ENCODE measurements at regions not wholly inside any gene's neighbourhood (a gene's known extent, or its start where the extent isn't known, plus 50 kb on each side); places are given as distances from the start of the nearest gene placed in this dataset.

DNA sequence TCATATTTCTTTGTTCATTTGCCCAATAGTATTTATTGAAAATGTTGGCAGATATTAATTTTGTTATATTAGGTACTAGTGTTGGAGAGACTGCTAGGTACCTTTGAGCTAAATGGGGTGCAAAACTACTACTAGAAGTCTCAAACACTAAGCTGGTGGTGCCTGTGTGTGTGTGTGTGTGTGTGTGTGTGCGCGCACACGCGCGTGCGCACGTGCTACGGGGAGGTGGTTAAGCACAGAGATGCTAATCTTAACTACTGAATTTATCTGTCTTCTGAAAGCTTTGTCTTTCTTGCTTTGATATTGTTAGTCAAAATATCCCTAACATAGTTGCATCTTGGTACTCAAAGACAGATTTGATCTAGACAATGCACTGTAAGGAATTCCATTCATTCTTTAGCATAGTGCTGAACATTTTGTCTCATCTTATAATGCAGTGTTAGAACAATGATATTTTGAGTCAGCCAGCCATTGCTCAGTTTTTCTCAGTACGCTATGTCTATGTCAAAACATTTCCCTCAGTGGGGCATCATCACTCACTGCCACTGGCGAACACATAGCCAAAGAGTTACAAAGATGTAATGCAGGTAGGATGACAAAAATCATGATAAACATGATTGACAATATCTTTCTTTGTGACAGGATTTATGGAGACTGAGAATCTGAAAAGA is 396.0 kb upstream of the RGPD4 start:
- H3K27ac Mint-ChIP-seq, result no peak overlapping the region
- no peaks in the 10 kb centered on the region for H3K4me1 Mint-ChIP-seq
- no peak overlapping the region for H3K4me3 Mint-ChIP-seq
- no peaks in the 10 kb centered on the region for H3K27me3 Mint-ChIP-seq (ENCODE audit: low read depth, poor library complexity)
- TF ChIP-seq, protein P1, sequence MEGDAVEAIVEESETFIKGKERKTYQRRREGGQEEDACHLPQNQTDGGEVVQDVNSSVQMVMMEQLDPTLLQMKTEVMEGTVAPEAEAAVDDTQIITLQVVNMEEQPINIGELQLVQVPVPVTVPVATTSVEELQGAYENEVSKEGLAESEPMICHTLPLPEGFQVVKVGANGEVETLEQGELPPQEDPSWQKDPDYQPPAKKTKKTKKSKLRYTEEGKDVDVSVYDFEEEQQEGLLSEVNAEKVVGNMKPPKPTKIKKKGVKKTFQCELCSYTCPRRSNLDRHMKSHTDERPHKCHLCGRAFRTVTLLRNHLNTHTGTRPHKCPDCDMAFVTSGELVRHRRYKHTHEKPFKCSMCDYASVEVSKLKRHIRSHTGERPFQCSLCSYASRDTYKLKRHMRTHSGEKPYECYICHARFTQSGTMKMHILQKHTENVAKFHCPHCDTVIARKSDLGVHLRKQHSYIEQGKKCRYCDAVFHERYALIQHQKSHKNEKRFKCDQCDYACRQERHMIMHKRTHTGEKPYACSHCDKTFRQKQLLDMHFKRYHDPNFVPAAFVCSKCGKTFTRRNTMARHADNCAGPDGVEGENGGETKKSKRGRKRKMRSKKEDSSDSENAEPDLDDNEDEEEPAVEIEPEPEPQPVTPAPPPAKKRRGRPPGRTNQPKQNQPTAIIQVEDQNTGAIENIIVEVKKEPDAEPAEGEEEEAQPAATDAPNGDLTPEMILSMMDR (IDR thresholded peaks at IDR 0.05), result no peak
- DNase-seq, result no peak
- no peaks in the 10 kb centered on the region for H3K36me3 Mint-ChIP-seq (ENCODE audit: low read depth)
- H3K9me3 Mint-ChIP-seq, result peaks cover 16% of the 10 kb centered on the region

DNA sequence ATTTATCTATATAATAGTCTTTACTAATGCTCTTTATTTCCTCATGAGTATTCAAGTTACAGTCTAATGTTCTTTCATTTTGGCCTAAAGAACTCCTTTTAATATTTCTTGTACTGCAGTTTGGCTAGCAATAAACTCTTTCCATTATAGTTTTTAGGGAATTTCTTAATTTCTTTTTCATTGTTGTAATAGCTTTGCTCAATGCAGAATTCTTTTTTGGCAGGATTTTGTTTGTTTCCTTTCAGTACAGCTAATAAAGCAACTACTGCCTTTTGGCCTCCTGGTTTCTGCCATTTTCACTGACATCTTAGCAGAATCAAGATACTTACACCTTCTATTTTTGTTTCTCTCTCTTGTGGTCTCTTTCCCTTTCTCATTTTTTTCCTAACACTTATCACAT is 390.4 kb upstream of the RGPD4 start:
- H3K4me3 Mint-ChIP-seq, result no peak overlapping the region
- no peak for DNase-seq
- H3K27ac Mint-ChIP-seq, result peak overlapping the region; percentile 17
- peaks cover 3% of the 10 kb centered on the region for H3K27me3 Mint-ChIP-seq (ENCODE audit: low read depth, poor library complexity)
- H3K4me1 Mint-ChIP-seq, result no peaks in the 10 kb centered on the region
- H3K36me3 Mint-ChIP-seq (ENCODE audit: low read depth), result no peaks in the 10 kb centered on the region
- no peaks in the 10 kb centered on the region for H3K9me3 Mint-ChIP-seq
- TF ChIP-seq, protein P1 (IDR thresholded peaks at IDR 0.05), result no peak

DNA sequence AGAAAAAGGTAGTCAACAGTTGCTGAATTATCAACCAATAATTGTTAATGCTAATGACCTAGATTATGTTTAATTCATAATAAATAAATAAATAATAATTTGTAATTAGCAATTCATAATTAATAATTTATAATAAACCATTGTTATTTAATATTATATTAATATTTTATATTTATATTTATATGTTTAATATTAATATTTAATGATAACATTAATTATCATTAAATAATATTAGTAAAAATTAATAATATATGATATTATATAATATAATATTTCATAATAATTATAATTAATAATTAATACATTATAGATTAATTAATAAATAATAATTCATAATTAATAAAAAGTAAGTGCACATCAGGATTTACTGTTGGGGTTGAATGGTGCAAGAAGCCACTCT is 389.4 kb upstream of the RGPD4 start:
- H3K36me3 Mint-ChIP-seq (ENCODE audit: low read depth), result no peaks in the 10 kb centered on the region
- TF ChIP-seq, protein P1 (IDR thresholded peaks at IDR 0.05), result no peak
- no peak overlapping the region for H3K27ac Mint-ChIP-seq
- H3K9me3 Mint-ChIP-seq, result no peaks in the 10 kb centered on the region
- no peak overlapping the region for H3K4me3 Mint-ChIP-seq
- DNase-seq, result no peak
- H3K4me1 Mint-ChIP-seq, result no peaks in the 10 kb centered on the region
- H3K27me3 Mint-ChIP-seq (ENCODE audit: low read depth, poor library complexity), result peaks cover 6% of the 10 kb centered on the region

DNA sequence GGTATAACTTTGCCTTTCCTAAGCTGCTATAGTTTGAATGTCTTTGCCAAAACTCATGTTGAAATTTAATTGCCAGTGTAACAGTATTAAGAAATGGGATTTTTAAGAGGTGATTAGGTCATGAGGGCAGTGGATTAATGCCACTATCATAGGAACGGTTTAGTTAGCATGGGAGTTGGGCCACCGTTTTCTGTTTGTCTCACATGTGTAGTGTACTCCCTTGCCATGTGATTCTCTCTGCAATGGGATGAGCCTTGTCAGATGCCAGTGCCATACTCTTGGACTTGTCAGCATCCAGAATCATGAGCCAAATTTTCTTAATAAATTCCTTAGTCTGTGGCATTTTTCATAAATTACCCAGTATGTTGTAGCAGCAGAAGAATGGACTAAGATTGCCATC is 388.9 kb upstream of the RGPD4 start:
- TF ChIP-seq, protein P1 (IDR thresholded peaks at IDR 0.05), result no peak
- Mint-ChIP-seq H3K27ac (no peak overlapping the region), H3K27me3 (ENCODE audit: low read depth, poor library complexity) (peaks cover 6% of the 10 kb centered on the region), H3K9me3 (no peaks in the 10 kb centered on the region), H3K4me1 (no peaks in the 10 kb centered on the region), H3K4me3 (no peak overlapping the region), H3K36me3 (ENCODE audit: low read depth) (no peaks in the 10 kb centered on the region)
- DNase-seq, result no peak

DNA sequence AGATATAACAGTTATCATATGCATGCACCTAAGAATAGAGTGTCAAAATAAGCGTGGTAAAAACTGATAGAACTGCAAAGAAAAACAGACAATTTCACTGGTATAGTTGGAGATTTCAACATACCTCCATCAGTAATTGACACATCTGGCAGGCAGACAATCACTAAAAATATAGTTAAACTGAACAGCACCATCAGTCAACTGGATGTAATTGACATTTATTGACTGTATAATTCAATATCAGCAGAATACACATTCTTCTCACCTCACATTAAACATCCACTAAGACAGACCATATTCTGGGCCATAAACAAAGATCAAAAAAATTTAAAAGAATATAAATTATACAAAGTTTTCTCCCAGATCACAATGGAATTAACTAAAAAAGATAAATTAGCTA is 378.5 kb upstream of the RGPD4 start:
- Mint-ChIP-seq H3K4me1 (no peaks in the 10 kb centered on the region), H3K9me3 (peaks cover 8% of the 10 kb centered on the region), H3K27ac (no peak overlapping the region), H3K27me3 (ENCODE audit: low read depth, poor library complexity) (peaks cover 14% of the 10 kb centered on the region), H3K4me3 (no peak overlapping the region), H3K36me3 (ENCODE audit: low read depth) (no peaks in the 10 kb centered on the region)
- no peak for DNase-seq
- TF ChIP-seq, protein P1 (IDR thresholded peaks at IDR 0.05), result no peak

DNA sequence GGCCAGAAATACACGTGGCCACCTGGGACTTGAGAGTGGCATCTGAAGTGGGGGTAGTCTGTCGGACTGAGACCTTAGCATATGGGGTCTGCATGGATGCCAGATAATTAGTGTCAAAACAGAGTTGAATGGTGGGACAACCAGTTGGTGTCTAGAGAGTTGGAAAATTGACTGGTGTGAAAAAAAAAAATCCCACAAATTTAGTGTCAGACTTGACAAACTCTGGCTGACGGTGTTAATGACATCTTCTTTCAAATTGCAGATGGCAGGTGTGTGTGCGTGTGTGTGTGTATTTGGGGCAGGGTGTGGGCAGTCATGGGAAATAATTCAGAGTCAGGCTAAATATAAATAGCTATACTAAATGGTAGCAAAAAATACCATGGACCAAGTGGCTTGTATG is 365.4 kb upstream of the RGPD4 start:
- TF ChIP-seq, protein P1 (IDR thresholded peaks at IDR 0.05), result no peak
- Mint-ChIP-seq H3K4me3 (no peak overlapping the region), H3K27ac (no peak overlapping the region), H3K27me3 (ENCODE audit: low read depth, poor library complexity) (peaks cover 3% of the 10 kb centered on the region), H3K36me3 (ENCODE audit: low read depth) (no peaks in the 10 kb centered on the region), H3K4me1 (no peaks in the 10 kb centered on the region), H3K9me3 (peaks cover 4% of the 10 kb centered on the region)
- no peak for DNase-seq

Measured in nephron progenitor cell (in vitro differentiated cells).